ELF-1 (cell line): ENCODE measurements at regions not wholly inside any gene's neighbourhood (a gene's known extent, or its start where the extent isn't known, plus 50 kb on each side); places are given as distances from the start of the nearest gene placed in this dataset.

Experiments used
- DNase-seq: peaks from one replicate; pipeline ENCODE4 v3.0.0-alpha.2; 2016; ENCODE audit warnings: low read depth, low spot score

DNA sequence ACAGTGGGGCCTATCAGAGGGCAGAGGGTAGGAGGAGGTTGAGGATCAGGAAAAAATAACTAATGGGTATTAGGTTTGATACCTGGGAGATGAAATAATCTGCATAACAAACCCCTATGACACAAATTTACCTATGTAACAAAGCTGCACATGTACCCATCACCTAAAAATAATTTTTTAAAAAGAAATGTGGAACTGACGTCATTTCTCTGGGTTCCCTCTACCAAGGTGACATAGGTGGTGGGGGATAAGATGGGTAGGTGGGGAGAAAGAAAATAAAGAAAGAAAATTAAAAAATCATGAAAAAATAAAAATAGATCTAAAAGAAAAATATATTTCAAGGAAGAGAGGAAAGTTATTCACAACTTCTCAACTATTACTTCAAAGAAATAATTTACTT, 153.1 kb upstream of the SORCS1 start:
- DNase-seq: no peak

GRCh38 chr10:107303203-107303602, 138.7 kb upstream of the SORCS1 start:
- no peak for DNase-seq

DNA sequence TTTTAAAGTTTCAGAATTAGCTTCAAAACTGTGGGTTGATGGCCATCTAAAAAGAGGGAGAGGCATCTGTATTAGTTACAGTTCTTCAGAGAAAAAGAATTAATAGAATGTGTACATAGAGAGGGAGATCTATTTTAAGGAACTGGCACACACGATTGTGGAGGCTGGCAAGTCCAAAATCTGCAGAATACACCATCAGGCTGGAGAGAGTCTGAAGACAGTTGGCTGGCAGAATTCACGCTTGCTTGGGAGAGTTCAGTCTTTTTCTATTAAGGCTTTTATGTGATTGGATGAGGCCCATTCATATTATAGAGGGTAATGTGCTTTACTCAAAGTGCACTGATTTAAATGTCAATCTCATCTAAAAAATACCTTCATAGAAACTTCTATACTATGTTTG, 135.1 kb upstream of the SORCS1 start:
- no peak for DNase-seq

GRCh38 chr10:107284187-107284586, 119.7 kb upstream of the SORCS1 start:
- no peak for DNase-seq

DNA sequence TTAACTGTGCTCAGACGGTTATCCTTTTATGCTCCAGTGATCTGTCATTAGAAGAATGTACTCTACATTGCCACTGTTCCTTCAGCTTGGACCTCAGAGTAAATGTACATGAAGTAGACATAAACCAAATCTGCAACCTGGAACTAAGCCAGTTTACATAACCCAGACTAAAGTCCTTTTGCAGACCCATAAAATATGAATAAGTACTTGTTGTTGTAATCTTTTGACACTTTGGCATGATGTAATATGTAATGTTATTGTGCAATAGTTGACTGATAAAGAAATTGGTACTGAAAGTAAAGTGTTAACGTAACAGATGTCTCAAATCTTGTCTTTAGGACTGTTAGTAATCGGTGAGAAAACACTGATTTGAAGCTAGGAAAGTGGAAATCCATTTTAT, 115.8 kb upstream of the SORCS1 start:
- DNase-seq: no peak

DNA sequence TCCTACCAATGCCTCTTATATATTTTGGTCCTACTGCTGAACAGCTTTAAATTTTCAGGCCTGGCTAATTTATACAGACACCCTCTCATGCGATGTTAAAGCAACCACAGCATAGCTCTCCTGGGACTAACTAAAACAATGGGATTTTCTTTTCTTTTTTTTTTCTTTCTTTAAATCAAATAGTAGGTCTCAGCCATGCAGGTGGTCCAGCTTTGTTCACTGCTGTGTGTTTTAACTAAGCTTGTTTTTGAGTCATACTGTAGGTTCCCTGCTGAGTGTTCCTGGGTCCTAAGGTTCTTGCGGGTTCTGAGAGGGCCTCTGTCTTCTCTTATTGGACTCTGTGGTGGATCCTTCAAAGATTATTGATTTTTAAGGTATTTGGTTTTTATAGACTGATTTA, 113.1 kb upstream of the SORCS1 start:
- DNase-seq: no peak

DNA sequence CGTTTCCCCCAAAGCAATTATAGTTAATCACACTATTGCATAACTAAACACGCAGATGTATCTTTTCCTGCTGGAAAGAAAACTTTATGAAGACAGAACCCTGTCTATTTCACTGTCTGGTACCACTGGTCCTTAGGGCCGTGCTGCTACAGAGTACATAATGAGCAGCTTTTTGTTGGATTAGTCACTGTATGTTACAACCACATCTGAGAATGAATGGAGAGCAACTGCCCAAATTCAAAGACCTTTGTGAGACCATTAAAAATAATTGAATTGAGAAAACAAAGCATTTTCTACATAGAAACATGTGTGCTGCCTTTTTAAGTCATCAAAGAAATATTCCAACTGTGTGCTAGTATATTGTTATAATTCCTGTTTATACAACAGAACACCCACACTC, 111.3 kb upstream of the SORCS1 start:
- DNase-seq: no peak

GRCh38 chr10:107269626-107270025, 105.1 kb upstream of the SORCS1 start:
- no peak for DNase-seq

- DNase-seq: peak; percentile 13
These were observed 100.2 kb upstream of the SORCS1 start for GRCh38 chr10:107264742-107265141.

DNA sequence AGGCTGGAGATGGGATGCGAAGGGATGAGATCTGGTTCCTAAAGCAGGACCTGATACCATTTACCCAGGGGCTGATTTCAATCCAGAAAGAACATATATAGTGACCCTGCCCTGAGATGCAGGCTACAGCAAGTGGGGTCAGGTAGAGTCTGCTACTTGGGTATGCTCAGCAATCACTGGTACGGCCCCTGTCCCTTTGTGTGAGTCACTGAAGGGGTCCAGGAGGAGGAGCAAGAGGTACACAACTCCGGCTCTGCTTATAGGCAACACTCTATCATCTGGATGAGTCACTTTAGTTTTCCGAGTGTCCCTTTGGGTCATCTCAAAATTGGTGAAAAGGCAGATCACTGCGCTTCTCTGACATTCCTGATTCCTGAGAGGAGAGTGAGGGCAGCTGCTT, 79.6 kb upstream of the SORCS1 start:
- no peak for DNase-seq

GRCh38 chr10:107238275-107238674, 73.8 kb upstream of the SORCS1 start:
- no peak for DNase-seq

GRCh38 chr10:107232013-107232412, 67.5 kb upstream of the SORCS1 start:
- DNase-seq: no peak

- no peak for DNase-seq
These were observed 66.4 kb upstream of the SORCS1 start for GRCh38 chr10:107230887-107231286.

- DNase-seq: no peak
These were observed 51.2 kb upstream of the SORCS1 start for GRCh38 chr10:107215681-107216080.
